ENCODE measurements at regions not wholly inside any gene's neighbourhood (a gene's known extent, or its start where the extent isn't known, plus 50 kb on each side); places are given as distances from the start of the nearest gene placed in this dataset.

- Histone ChIP-seq H3K36me3 (ENCODE audit: insufficient read depth) (no peaks in the 10 kb centered on the region), H4K20me1 (ENCODE audit: insufficient read depth) (no peaks in the 10 kb centered on the region), H2AFZ (ENCODE audit: low read depth) (no peak overlapping the region), H3K4me2 (no peak overlapping the region), H3K4me1 (ENCODE audit: low read depth, poor library complexity, severe bottlenecking) (no peaks in the 10 kb centered on the region), H3K9ac (no peak overlapping the region), H3K27me3 (ENCODE audit: insufficient read depth, low read depth) (no peaks in the 10 kb centered on the region), H3K79me2 (ENCODE audit: insufficient read depth, low read depth) (no peaks in the 10 kb centered on the region), H3K27ac (no peak overlapping the region), H3K4me3 (IDR thresholded peaks at IDR 0.05; ENCODE audit: insufficient read depth, low read depth, low read length) (no peak overlapping the region)
- TF ChIP-seq CTCF (conservative IDR thresholded peaks at IDR 0.05; ENCODE audit: low read depth, low read length), result no peak
Observed at GRCh38 chr2:139730197-139730596, 950.0 kb upstream of the NXPH2 start.

GRCh38 chr2:139721411-139721995, 941.3 kb upstream of the NXPH2 start:
- H2AFZ ChIP-seq (ENCODE audit: low read depth), result no peak overlapping the region
- TF ChIP-seq CTCF (conservative IDR thresholded peaks at IDR 0.05; ENCODE audit: low read depth, low read length), result no peak
- H4K20me1 ChIP-seq (ENCODE audit: insufficient read depth), result no peaks in the 10 kb centered on the region
- no peak overlapping the region for H3K4me2 ChIP-seq
- H3K27ac ChIP-seq, result no peak overlapping the region
- no peaks in the 10 kb centered on the region for H3K4me1 ChIP-seq (ENCODE audit: low read depth, poor library complexity, severe bottlenecking)
- no peaks in the 10 kb centered on the region for H3K79me2 ChIP-seq (ENCODE audit: insufficient read depth, low read depth)
- no peak overlapping the region for H3K4me3 ChIP-seq (IDR thresholded peaks at IDR 0.05; ENCODE audit: insufficient read depth, low read depth, low read length)
- H3K36me3 ChIP-seq (ENCODE audit: insufficient read depth), result no peaks in the 10 kb centered on the region
- H3K27me3 ChIP-seq (ENCODE audit: insufficient read depth, low read depth), result no peaks in the 10 kb centered on the region
- no peak overlapping the region for H3K9ac ChIP-seq

GRCh38 chr2:139720056-139720455, 939.9 kb upstream of the NXPH2 start:
- Histone ChIP-seq H3K4me1 (ENCODE audit: low read depth, poor library complexity, severe bottlenecking) (no peaks in the 10 kb centered on the region), H3K36me3 (ENCODE audit: insufficient read depth) (no peaks in the 10 kb centered on the region), H3K4me3 (IDR thresholded peaks at IDR 0.05; ENCODE audit: insufficient read depth, low read depth, low read length) (no peak overlapping the region), H3K9ac (no peak overlapping the region), H2AFZ (ENCODE audit: low read depth) (no peak overlapping the region), H3K79me2 (ENCODE audit: insufficient read depth, low read depth) (no peaks in the 10 kb centered on the region), H3K27ac (no peak overlapping the region), H3K27me3 (ENCODE audit: insufficient read depth, low read depth) (no peaks in the 10 kb centered on the region), H4K20me1 (ENCODE audit: insufficient read depth) (no peaks in the 10 kb centered on the region), H3K4me2 (no peak overlapping the region)
- TF ChIP-seq CTCF (conservative IDR thresholded peaks at IDR 0.05; ENCODE audit: low read depth, low read length), result no peak

GRCh38 chr2:139704606-139705005, 924.4 kb upstream of the NXPH2 start:
- Histone ChIP-seq H3K4me1 (ENCODE audit: low read depth, poor library complexity, severe bottlenecking) (no peaks in the 10 kb centered on the region), H3K79me2 (ENCODE audit: insufficient read depth, low read depth) (no peaks in the 10 kb centered on the region), H3K4me2 (no peak overlapping the region), H3K36me3 (ENCODE audit: insufficient read depth) (no peaks in the 10 kb centered on the region), H3K4me3 (IDR thresholded peaks at IDR 0.05; ENCODE audit: insufficient read depth, low read depth, low read length) (no peak overlapping the region), H4K20me1 (ENCODE audit: insufficient read depth) (no peaks in the 10 kb centered on the region), H3K27ac (no peak overlapping the region), H2AFZ (ENCODE audit: low read depth) (no peak overlapping the region), H3K27me3 (ENCODE audit: insufficient read depth, low read depth) (no peaks in the 10 kb centered on the region), H3K9ac (no peak overlapping the region)
- TF ChIP-seq CTCF (conservative IDR thresholded peaks at IDR 0.05; ENCODE audit: low read depth, low read length), result no peak
